Thyroid gland (tissue), 4 donors: ENCODE measurements at regions not wholly inside any gene's neighbourhood (a gene's known extent, or its start where the extent isn't known, plus 50 kb on each side); places are given as distances from the start of the nearest gene placed in this dataset.
A peak's percentile ranks its signal among the peaks of the same experiment; 100 is the strongest.

ENCODE experiments used
- DNase-seq, 2 donors: peaks; one replicate each; pipeline ENCODE4 v3.0.0-alpha.2; 2019
- H3K27ac ChIP-seq, 3 donors: fragments of 200-600 bp; sonication (generic); 1 replicate in 2 of 3; 2 replicates in 1 of 3; pipeline ENCODE4 v1.5.1; 2016 to 2019; ENCODE audit warnings: mild to moderate bottlenecking in 1 of 3, moderate library complexity in 1 of 3
- H3K27me3 ChIP-seq: fragments of 200-600 bp; sonication (generic); one replicate; pipeline ENCODE4 v1.5.1; 2019
- H3K36me3 ChIP-seq, 2 donors: fragments of 200-600 bp; sonication (generic); one replicate each; pipeline ENCODE4 v1.5.1; 2016 to 2019
- H3K4me1 ChIP-seq, 2 donors: fragments of 200-600 bp; sonication (generic); one replicate each; pipeline ENCODE4 v1.5.1; 2017 to 2019
- H3K4me3 ChIP-seq, 3 donors: fragments of 200-600 bp; sonication (generic); replicated peaks in 1 of 3; 1 replicate in 2 of 3; 2 replicates in 1 of 3; pipeline ENCODE4 v1.5.1; 2016; ENCODE audit warnings: mild to moderate bottlenecking in 1 of 3
- H3K9me3 ChIP-seq: fragments of 200-600 bp; sonication (generic); one replicate; pipeline ENCODE4 v1.5.1; 2017
- POLR2A ChIP-seq, 2 donors: fragments of 450-650 bp; IDR thresholded peaks; one replicate each; pipeline ENCODE4 v1.6.1; 2017; ENCODE audit warnings: antibody characterized with exemption in 2 of 2, mild to moderate bottlenecking in 2 of 2, moderate library complexity in 1 of 2
- WGBS, 2 donors: methylation state at CpG; one replicate each; pipeline ENCODE4 v1.1.5; 2017; 5-methylcytosine and 5-hydroxymethylcytosine counted together
- intact Hi-C: fragments of 100-400 bp; cut with DNase I; formaldehyde crosslinking; loops from one replicate; pipeline ENCODE4 v1.15.1; 2023
- TF ChIP-seq, protein P1 (sequence below), 6 experiments: fragments of 200-600 bp in 3 of 6; fragments of 450-650 bp in 3 of 6; sonication (generic) in 3 of 6; IDR thresholded peaks; one replicate each; pipeline ENCODE4 v1.5.1; 2016 to 2019; ENCODE audit warnings: antibody characterized with exemption in 6 of 6, mild to moderate bottlenecking in 2 of 6, inconsistent platforms in 1 of 6, moderate library complexity in 1 of 6

DNA sequence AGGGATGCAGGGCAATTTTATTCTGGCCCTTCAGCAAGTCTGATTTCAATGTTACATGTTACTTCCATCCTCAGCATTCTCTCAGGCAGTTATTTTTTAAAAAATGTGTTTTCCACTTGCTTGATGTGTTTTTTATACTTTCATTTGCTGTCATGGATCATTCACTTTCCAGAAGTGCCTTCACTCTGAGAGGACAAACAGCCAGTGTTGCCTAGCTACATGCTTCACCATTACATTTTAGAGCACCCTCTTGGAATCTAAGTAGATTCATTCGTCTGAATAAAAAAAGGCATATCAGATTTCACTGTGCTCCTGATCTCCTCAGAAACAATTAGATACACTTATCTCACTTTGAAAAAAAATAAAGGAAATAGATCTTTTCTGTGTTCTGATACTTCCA lies 93.6 kb upstream of the POU1F1 start:
- H3K36me3 ChIP-seq = no peaks in the 10 kb centered on the region
- H3K27me3 ChIP-seq = no peaks in the 10 kb centered on the region
- TF ChIP-seq, protein P1, sequence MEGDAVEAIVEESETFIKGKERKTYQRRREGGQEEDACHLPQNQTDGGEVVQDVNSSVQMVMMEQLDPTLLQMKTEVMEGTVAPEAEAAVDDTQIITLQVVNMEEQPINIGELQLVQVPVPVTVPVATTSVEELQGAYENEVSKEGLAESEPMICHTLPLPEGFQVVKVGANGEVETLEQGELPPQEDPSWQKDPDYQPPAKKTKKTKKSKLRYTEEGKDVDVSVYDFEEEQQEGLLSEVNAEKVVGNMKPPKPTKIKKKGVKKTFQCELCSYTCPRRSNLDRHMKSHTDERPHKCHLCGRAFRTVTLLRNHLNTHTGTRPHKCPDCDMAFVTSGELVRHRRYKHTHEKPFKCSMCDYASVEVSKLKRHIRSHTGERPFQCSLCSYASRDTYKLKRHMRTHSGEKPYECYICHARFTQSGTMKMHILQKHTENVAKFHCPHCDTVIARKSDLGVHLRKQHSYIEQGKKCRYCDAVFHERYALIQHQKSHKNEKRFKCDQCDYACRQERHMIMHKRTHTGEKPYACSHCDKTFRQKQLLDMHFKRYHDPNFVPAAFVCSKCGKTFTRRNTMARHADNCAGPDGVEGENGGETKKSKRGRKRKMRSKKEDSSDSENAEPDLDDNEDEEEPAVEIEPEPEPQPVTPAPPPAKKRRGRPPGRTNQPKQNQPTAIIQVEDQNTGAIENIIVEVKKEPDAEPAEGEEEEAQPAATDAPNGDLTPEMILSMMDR (IDR thresholded peaks at IDR 0.05) = no peak
- TF ChIP-seq POLR2A (IDR thresholded peaks at IDR 0.05) = no peak
- H3K4me3 ChIP-seq = no peak overlapping the region
- H3K27ac ChIP-seq = peak overlapping the region; percentile 67 to 82 (median 81)
- intact Hi-C loops = no loop called here
- peaks cover 16 to 19% of the 10 kb centered on the region in 2 donors for H3K4me1 ChIP-seq
- DNase-seq = peak; percentile 68 to 71
- no peaks in the 10 kb centered on the region for H3K9me3 ChIP-seq
- WGBS, 2 donors = 9 to 12% methylated on average over 1 of the region's 1 CpG

DNA sequence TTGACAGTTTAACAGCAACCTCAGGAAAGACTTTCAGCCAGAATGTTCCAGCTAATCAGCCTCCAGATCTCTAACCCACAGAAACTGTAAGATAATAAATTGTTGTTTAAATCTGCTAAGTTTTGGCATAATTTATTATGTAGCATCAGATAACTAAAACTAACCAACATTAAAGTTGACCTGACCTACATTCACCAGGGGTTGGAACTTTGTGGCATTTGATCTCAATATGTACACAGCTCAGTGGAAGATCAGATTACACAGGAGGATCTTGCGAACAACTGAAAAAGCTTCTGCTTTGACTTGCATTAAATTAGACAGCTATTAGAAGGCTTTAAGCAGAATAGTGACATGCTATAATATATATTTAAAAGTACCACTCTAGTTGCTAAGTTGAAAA lies 91.4 kb upstream of the POU1F1 start:
- no peaks in the 10 kb centered on the region for H3K27me3 ChIP-seq
- peaks cover 16 to 19% of the 10 kb centered on the region in 2 donors for H3K4me1 ChIP-seq
- DNase-seq = no peak
- no peaks in the 10 kb centered on the region for H3K36me3 ChIP-seq
- TF ChIP-seq, protein P1 (IDR thresholded peaks at IDR 0.05) = no peak
- no peak for TF ChIP-seq POLR2A (IDR thresholded peaks at IDR 0.05)
- intact Hi-C loops = no loop called here
- WGBS, 2 donors = 67 to 75% methylated on average over 1 of the region's 1 CpG
- H3K27ac ChIP-seq = peak overlapping the region in 1 of 3 donors; percentile 52
- no peak overlapping the region for H3K4me3 ChIP-seq
- H3K9me3 ChIP-seq = no peaks in the 10 kb centered on the region

DNA sequence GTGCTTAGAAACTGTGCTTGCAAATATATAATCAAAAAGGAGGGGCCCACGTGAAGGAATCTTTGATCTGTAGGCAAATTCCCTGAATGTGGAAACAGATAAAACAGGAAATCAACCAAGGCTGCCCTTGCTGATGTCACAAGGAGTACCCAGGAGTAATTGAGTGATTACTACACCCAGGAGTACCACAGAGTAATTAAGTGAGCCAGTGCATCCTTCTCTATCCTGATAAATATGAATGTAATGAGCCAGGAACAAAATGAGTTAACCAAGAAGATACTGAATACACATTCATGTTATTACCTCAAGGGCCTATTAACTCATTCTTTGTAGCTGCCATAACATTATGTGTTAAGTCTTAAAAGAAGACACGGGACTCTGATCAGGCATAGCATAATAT lies 87.3 kb upstream of the POU1F1 start:
- intact Hi-C loops = no loop called here
- TF ChIP-seq, protein P1 (IDR thresholded peaks at IDR 0.05) = no peak
- TF ChIP-seq POLR2A (IDR thresholded peaks at IDR 0.05) = no peak
- DNase-seq = no peak
- Histone ChIP-seq H3K4me3 (no peak overlapping the region), H3K27ac (no peak overlapping the region), H3K27me3 (no peaks in the 10 kb centered on the region), H3K36me3 (no peaks in the 10 kb centered on the region), H3K9me3 (no peaks in the 10 kb centered on the region), H3K4me1 (peaks cover 0 to 11% of the 10 kb centered on the region in 2 donors)
- 47 to 98% methylated on average over 1 to 2 of the region's 2 CpGs for WGBS, 2 donors

DNA sequence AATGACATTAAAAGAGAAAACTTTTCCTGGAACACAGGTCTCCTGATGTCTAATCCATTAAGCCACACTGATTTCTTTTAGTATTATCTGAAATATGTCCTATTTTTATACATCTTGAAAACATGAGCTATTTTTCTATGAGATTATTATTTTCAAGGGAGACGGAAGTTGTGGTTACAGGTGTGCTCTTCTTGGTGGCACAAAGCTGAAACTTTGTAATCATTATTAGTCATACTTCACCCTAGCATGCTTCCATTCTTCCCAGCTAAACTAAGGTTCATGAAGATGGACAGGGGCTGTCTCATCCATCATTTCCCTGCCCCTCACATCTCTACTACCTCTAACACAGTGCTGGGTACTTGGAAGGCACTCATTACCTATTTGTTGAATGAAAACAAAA lies 85.6 kb upstream of the POU1F1 start:
- 90 to 96% methylated on average over 1 of the region's 1 CpG for WGBS, 2 donors
- H3K27ac ChIP-seq = no peak overlapping the region
- TF ChIP-seq, protein P1 (IDR thresholded peaks at IDR 0.05) = no peak
- TF ChIP-seq POLR2A (IDR thresholded peaks at IDR 0.05) = no peak
- H3K4me3 ChIP-seq = no peak overlapping the region
- H3K4me1 ChIP-seq = peaks cover 0 to 8% of the 10 kb centered on the region in 2 donors
- no peaks in the 10 kb centered on the region for H3K9me3 ChIP-seq
- no peaks in the 10 kb centered on the region for H3K36me3 ChIP-seq
- intact Hi-C loops = no loop called here
- H3K27me3 ChIP-seq = no peaks in the 10 kb centered on the region
- no peak for DNase-seq

DNA sequence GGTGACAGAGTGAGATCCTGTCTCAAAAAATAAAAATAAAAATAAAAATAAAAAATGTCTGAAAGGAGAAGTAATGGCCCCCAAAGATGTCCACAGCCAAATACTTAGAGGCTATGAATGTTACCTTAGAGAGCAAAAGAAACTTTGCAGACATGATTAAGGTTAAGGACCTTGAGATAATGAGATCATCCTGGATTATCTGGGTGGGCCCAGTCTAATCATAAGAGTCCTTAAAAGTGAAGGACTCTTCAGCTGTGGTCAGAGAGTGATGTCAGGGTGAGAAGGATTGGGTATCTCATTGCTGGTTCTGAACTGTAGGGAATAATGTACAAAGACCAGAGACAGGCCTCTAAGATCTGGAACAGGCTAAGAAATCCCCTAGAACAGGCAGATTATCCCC lies 84.9 kb upstream of the POU1F1 start:
- Histone ChIP-seq H3K4me1 (peaks cover 0 to 8% of the 10 kb centered on the region in 2 donors), H3K9me3 (no peaks in the 10 kb centered on the region), H3K36me3 (no peaks in the 10 kb centered on the region), H3K27ac (no peak overlapping the region), H3K4me3 (no peak overlapping the region), H3K27me3 (no peaks in the 10 kb centered on the region)
- TF ChIP-seq, protein P1 (IDR thresholded peaks at IDR 0.05) = no peak
- TF ChIP-seq POLR2A (IDR thresholded peaks at IDR 0.05) = no peak
- intact Hi-C loops = no loop called here
- DNase-seq = no peak
